Heart left ventricle (tissue), 13 donors: ENCODE measurements at regions not wholly inside any gene's neighbourhood (a gene's known extent, or its start where the extent isn't known, plus 50 kb on each side); places are given as distances from the start of the nearest gene placed in this dataset.

Source experiments
- POLR2A ChIP-seq, 2 donors: fragments of 450-650 bp; IDR thresholded peaks; one replicate each; pipeline ENCODE4 v1.6.1; 2017; ENCODE audit warnings: antibody characterized with exemption in 2 of 2, mild to moderate bottlenecking in 2 of 2, moderate library complexity in 2 of 2
- TF ChIP-seq, protein P1 (sequence below), 12 donors: fragments of 200-600 bp; sonication (generic) in 4 of 12; IDR thresholded peaks; one replicate each; pipeline versions ENCODE4 v1.5.0 to v1.8.0; 2018 to 2022; ENCODE audit warnings: antibody characterized with exemption in 12 of 12, mild to moderate bottlenecking in 5 of 12
- donor health status: ischemic (EF 13 %, LVEDD 7.1; RV severe dilation, severe dysfunction).
- donor health status: DM: no; HTN: yes; CAD: no.
- donor health status: DM: no; HTN: no; CAD: no.
- donor health status: ischemic (EF 25% LVEDD 6.9; RV normal size, moderate dysfunction).
- donor health status: ischemic (EF 25% LVEDD 5.7; RV mildly dilated, moderate dysfunction).
- donor health status: ischemic (EF 35%, LVEDD 5.7; RV mildly dilated, moderate dysfunction).
- donor health status: nonischemic (EF 11% LVEDD 7.7; RV severe dilation, severe dysfunction).
- donor health status: DM: yes; HTN: yes; CAD: no.
- donor health status: PGD.
- donor health status: ischemic (EF 29% LVEDD 5.4; RV normal size, mild dysfunction).
- donor health status: nonischemic (EF 23%, LVEDD 6.1; RV moderate dilation, normal function).

- no peak for TF ChIP-seq POLR2A (IDR thresholded peaks at IDR 0.05)
- TF ChIP-seq, protein P1, sequence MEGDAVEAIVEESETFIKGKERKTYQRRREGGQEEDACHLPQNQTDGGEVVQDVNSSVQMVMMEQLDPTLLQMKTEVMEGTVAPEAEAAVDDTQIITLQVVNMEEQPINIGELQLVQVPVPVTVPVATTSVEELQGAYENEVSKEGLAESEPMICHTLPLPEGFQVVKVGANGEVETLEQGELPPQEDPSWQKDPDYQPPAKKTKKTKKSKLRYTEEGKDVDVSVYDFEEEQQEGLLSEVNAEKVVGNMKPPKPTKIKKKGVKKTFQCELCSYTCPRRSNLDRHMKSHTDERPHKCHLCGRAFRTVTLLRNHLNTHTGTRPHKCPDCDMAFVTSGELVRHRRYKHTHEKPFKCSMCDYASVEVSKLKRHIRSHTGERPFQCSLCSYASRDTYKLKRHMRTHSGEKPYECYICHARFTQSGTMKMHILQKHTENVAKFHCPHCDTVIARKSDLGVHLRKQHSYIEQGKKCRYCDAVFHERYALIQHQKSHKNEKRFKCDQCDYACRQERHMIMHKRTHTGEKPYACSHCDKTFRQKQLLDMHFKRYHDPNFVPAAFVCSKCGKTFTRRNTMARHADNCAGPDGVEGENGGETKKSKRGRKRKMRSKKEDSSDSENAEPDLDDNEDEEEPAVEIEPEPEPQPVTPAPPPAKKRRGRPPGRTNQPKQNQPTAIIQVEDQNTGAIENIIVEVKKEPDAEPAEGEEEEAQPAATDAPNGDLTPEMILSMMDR (IDR thresholded peaks at IDR 0.05), result no peak
These were observed 709.3 kb downstream of the PCDH18 start for GRCh38 chr4:136823020-136823419.
